ENCODE measurements at regions not wholly inside any gene's neighbourhood (a gene's known extent, or its start where the extent isn't known, plus 50 kb on each side); places are given as distances from the start of the nearest gene placed in this dataset.

- Mint-ChIP-seq H3K4me3 (no peak overlapping the region), H3K27ac (no peak overlapping the region), H3K36me3 (no peaks in the 10 kb centered on the region), H3K9me3 (no peaks in the 10 kb centered on the region), H3K4me1 (no peaks in the 10 kb centered on the region), H3K27me3 (peaks cover 17% of the 10 kb centered on the region)
- ATAC-seq = no peak
Measured at GRCh38 chr5:68658810-68659372, 434.9 kb upstream of the SLC30A5 start.

DNA sequence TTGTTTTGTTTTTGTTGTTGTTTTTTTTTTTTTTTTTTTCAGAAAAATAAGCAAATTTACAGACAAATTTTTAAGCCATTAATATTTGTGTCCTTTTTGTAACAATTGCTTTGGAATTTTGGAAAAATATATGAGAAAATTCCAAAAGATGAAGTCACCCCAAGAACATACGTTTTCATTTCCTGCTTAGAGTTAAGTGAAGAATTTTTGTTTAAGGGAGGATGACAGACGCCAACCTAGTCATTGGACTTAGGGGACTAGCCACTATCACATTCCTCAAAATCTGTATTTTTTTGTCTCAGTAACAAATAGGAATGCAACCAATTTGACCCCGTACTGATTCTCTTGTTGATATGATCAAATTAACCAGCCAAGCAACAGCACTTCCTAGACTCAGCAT, 433.9 kb upstream of the SLC30A5 start:
- H3K36me3 Mint-ChIP-seq = no peaks in the 10 kb centered on the region
- H3K9me3 Mint-ChIP-seq = no peaks in the 10 kb centered on the region
- H3K27me3 Mint-ChIP-seq = peaks cover 17% of the 10 kb centered on the region
- no peaks in the 10 kb centered on the region for H3K4me1 Mint-ChIP-seq
- no peak overlapping the region for H3K4me3 Mint-ChIP-seq
- no peak for ATAC-seq
- H3K27ac Mint-ChIP-seq = no peak overlapping the region

DNA sequence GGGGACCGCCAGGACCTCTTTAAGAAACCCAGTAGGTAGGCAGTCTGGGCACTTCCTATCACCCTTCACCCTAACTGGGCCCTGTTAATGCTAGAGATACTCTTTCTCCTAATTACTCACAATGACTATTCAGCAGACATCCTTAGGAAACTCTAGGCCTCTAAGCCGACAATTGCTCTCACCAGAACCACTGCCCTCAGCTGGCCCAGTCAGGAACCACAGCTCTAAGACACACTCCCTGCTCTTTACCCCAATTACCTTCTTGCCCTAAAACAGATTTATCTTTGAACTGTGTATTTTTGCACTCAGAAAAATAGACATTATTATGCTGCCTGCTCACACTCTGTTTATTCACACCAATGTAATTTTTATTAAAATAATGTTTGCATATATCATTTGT, 432.6 kb upstream of the SLC30A5 start:
- peaks cover 17% of the 10 kb centered on the region for H3K27me3 Mint-ChIP-seq
- no peak overlapping the region for H3K4me3 Mint-ChIP-seq
- H3K36me3 Mint-ChIP-seq = no peaks in the 10 kb centered on the region
- no peaks in the 10 kb centered on the region for H3K9me3 Mint-ChIP-seq
- no peak for ATAC-seq
- no peaks in the 10 kb centered on the region for H3K4me1 Mint-ChIP-seq
- H3K27ac Mint-ChIP-seq = no peak overlapping the region

DNA sequence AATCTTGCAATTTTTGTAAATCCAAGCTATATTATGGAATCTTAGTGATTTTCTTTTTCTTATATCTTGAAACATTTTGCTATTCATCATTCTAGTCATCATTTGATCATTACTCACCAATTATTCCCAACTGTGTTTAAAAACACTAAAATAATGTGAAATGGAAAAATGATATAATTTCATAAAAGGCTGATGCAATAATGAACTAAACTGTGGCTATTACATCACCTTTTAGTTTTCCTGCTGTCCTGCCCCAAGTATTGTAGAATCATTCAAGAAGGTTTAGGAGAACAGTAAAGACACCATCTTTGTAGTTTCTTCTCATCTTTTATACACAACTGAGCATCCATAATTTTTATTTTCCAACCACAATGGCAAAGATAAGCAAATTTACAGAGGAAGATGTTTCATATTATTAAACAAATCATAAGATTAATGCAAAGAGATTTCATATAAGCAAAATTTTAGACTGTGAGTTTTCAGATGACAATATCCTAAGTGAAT, 431.0 kb upstream of the SLC30A5 start:
- H3K27me3 Mint-ChIP-seq = peaks cover 24% of the 10 kb centered on the region
- H3K9me3 Mint-ChIP-seq = no peaks in the 10 kb centered on the region
- H3K36me3 Mint-ChIP-seq = no peaks in the 10 kb centered on the region
- ATAC-seq = no peak
- H3K4me1 Mint-ChIP-seq = no peaks in the 10 kb centered on the region
- H3K27ac Mint-ChIP-seq = no peak overlapping the region
- no peak overlapping the region for H3K4me3 Mint-ChIP-seq

DNA sequence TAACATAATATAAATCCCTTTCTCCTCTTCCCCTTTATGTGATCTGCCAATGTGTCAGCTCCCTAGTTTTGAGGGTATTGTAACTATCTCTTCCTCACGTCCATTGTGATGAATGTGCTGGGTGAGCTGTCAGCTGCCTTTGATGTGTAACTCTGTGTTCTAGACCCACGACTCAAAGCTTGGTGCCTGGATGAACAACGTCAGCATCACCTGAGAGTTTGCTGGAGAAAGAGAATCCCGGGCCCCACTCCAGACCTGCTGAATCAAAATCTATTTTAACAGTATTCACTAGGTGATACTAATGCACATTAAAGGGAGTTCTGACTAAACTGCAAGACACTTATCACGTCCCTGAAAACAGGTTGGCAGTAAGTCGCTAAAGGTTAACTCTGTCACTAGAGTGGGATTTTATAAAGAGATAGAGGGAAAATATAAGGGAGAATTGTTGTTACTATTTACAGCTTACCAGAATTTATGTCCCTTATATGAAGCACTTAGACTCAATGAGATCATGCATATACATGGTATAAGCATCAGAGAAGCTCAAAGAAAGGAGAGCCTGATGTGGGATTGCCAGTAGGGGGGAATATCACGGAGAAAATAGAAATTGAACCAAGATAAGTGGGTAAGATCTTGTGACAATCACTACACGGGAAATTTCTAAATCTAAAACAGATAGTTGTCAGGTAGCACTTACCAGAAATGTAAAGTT, 423.8 kb upstream of the SLC30A5 start:
- H3K36me3 Mint-ChIP-seq = no peaks in the 10 kb centered on the region
- no peaks in the 10 kb centered on the region for H3K9me3 Mint-ChIP-seq
- H3K4me1 Mint-ChIP-seq = no peaks in the 10 kb centered on the region
- no peak overlapping the region for H3K4me3 Mint-ChIP-seq
- no peak overlapping the region for H3K27ac Mint-ChIP-seq
- no peak for ATAC-seq
- H3K27me3 Mint-ChIP-seq = peaks cover 7% of the 10 kb centered on the region

- no peak overlapping the region for H3K27ac Mint-ChIP-seq
- H3K36me3 Mint-ChIP-seq = no peaks in the 10 kb centered on the region
- H3K4me3 Mint-ChIP-seq = no peak overlapping the region
- ATAC-seq = no peak
- no peaks in the 10 kb centered on the region for H3K9me3 Mint-ChIP-seq
- no peaks in the 10 kb centered on the region for H3K4me1 Mint-ChIP-seq
- H3K27me3 Mint-ChIP-seq = peaks cover 8% of the 10 kb centered on the region
Measured at GRCh38 chr5:68673106-68673822, 420.6 kb upstream of the SLC30A5 start.

DNA sequence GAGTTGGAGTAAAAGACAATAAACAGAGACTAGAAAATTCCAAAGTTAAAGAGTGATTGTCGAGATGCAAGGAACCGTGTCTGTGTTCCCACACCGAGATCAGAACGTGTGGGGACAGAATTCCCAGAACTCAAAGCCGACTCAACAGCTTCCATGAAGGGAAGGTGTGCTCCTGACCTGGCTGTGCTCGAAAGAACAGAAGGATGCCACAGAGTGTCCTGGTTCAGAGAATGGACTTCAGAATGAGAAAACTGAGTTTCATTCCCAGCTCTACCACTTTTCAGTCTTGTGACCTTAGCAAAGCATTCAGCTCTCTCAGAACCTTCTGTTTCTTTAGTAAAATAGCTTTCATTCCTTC, 420.0 kb upstream of the SLC30A5 start:
- H3K27ac Mint-ChIP-seq = no peak overlapping the region
- H3K4me3 Mint-ChIP-seq = no peak overlapping the region
- H3K4me1 Mint-ChIP-seq = no peaks in the 10 kb centered on the region
- ATAC-seq = no peak
- H3K27me3 Mint-ChIP-seq = peaks cover 8% of the 10 kb centered on the region
- H3K36me3 Mint-ChIP-seq = no peaks in the 10 kb centered on the region
- H3K9me3 Mint-ChIP-seq = no peaks in the 10 kb centered on the region

GRCh38 chr5:68679041-68679440, 414.8 kb upstream of the SLC30A5 start:
- H3K27ac Mint-ChIP-seq = no peak overlapping the region
- H3K4me3 Mint-ChIP-seq = no peak overlapping the region
- H3K36me3 Mint-ChIP-seq = no peaks in the 10 kb centered on the region
- peaks cover 22% of the 10 kb centered on the region for H3K27me3 Mint-ChIP-seq
- no peaks in the 10 kb centered on the region for H3K4me1 Mint-ChIP-seq
- no peaks in the 10 kb centered on the region for H3K9me3 Mint-ChIP-seq
- no peak for ATAC-seq

- Mint-ChIP-seq H3K27ac (no peak overlapping the region), H3K27me3 (peaks cover 30% of the 10 kb centered on the region), H3K9me3 (no peaks in the 10 kb centered on the region), H3K4me3 (no peak overlapping the region), H3K36me3 (no peaks in the 10 kb centered on the region), H3K4me1 (no peaks in the 10 kb centered on the region)
- ATAC-seq = no peak
Measured at GRCh38 chr5:68680366-68680765, 413.4 kb upstream of the SLC30A5 start.

- H3K4me1 Mint-ChIP-seq = no peaks in the 10 kb centered on the region
- no peaks in the 10 kb centered on the region for H3K9me3 Mint-ChIP-seq
Measured at GRCh38 chr5:68681929-68682328, 411.9 kb upstream of the SLC30A5 start.

GRCh38 chr5:68682400-68683160, 411.2 kb upstream of the SLC30A5 start:
- H3K36me3 Mint-ChIP-seq = no peaks in the 10 kb centered on the region
- no peak for ATAC-seq
- H3K27ac Mint-ChIP-seq = no peak overlapping the region
- no peaks in the 10 kb centered on the region for H3K9me3 Mint-ChIP-seq
- H3K27me3 Mint-ChIP-seq = peaks cover 26% of the 10 kb centered on the region
- no peak overlapping the region for H3K4me3 Mint-ChIP-seq
- H3K4me1 Mint-ChIP-seq = no peaks in the 10 kb centered on the region

More at GRCh38 chr5:68681929-68682328, 411.9 kb upstream of the SLC30A5 start:
- no peak overlapping the region for H3K27ac Mint-ChIP-seq
- H3K36me3 Mint-ChIP-seq = no peaks in the 10 kb centered on the region
- no peak for ATAC-seq
- H3K4me3 Mint-ChIP-seq = no peak overlapping the region
- peaks cover 26% of the 10 kb centered on the region for H3K27me3 Mint-ChIP-seq

GRCh38 chr5:68683632-68684036, 410.2 kb upstream of the SLC30A5 start:
- Mint-ChIP-seq H3K27ac (no peak overlapping the region), H3K36me3 (no peaks in the 10 kb centered on the region), H3K4me1 (no peaks in the 10 kb centered on the region), H3K27me3 (peaks cover 26% of the 10 kb centered on the region), H3K9me3 (no peaks in the 10 kb centered on the region), H3K4me3 (no peak overlapping the region)
- ATAC-seq = no peak

- H3K27me3 Mint-ChIP-seq = peaks cover 22% of the 10 kb centered on the region
- H3K9me3 Mint-ChIP-seq = no peaks in the 10 kb centered on the region
- H3K27ac Mint-ChIP-seq = no peak overlapping the region
- H3K4me1 Mint-ChIP-seq = no peaks in the 10 kb centered on the region
- H3K4me3 Mint-ChIP-seq = no peak overlapping the region
- H3K36me3 Mint-ChIP-seq = peaks cover 1% of the 10 kb centered on the region
- ATAC-seq = no peak
Measured at GRCh38 chr5:68685863-68686262, 408.0 kb upstream of the SLC30A5 start.

DNA sequence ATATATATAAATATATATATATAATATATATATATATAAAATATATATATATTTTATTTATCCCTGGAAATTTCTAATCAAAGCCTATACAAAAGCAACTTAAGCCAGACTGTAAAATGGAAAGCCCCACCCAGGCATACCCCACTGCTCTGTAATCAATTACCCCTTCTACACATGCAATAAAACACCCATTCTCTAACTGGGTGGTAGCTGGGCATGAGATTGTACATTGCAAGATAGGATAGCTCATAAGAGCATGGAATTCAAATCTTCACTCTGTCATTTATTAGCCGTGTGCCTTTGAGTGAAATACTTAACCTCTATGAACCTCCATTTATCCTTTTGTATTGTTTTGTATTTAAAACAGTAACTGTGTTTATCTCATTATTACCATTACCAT, 405.3 kb upstream of the SLC30A5 start:
- Mint-ChIP-seq H3K27me3 (peaks cover 23% of the 10 kb centered on the region), H3K27ac (no peak overlapping the region), H3K9me3 (peaks cover 5% of the 10 kb centered on the region), H3K4me3 (no peak overlapping the region), H3K36me3 (peaks cover 6% of the 10 kb centered on the region), H3K4me1 (no peaks in the 10 kb centered on the region)
- ATAC-seq = no peak

- no peak overlapping the region for H3K4me3 Mint-ChIP-seq
- peaks cover 23% of the 10 kb centered on the region for H3K27me3 Mint-ChIP-seq
- no peak overlapping the region for H3K27ac Mint-ChIP-seq
- H3K9me3 Mint-ChIP-seq = peaks cover 5% of the 10 kb centered on the region
- H3K36me3 Mint-ChIP-seq = peaks cover 6% of the 10 kb centered on the region
- no peak for ATAC-seq
- H3K4me1 Mint-ChIP-seq = no peaks in the 10 kb centered on the region
Measured at GRCh38 chr5:68689010-68689409, 404.8 kb upstream of the SLC30A5 start.

All from stimulated activated memory B cell treated with anti-CD40 and anti-IgM and Interleukin-4, amounts not matched to agents 10 μg/mL and 1 μg/mL and 100 μg/mL, for 72 hours (primary cell).